ENCODE measurements at regions not wholly inside any gene's neighbourhood (a gene's known extent, or its start where the extent isn't known, plus 50 kb on each side); places are given as distances from the start of the nearest gene placed in this dataset.

- H3K4me2 ChIP-seq (ENCODE audit: insufficient read depth, insufficient read length, low read length), result no peak overlapping the region
- no peaks in the 10 kb centered on the region for H3K79me2 ChIP-seq (ENCODE audit: insufficient read depth, low read length)
- no peak overlapping the region for H2BK20ac ChIP-seq (ENCODE audit: low read depth, low read length, poor library complexity, severe bottlenecking)
- Mint-ChIP-seq H3K36me3 (ENCODE audit: insufficient read depth in 1 of 3, low read depth in 3 of 3) (no peaks in the 10 kb centered on the region), H3K27me3 (ENCODE audit: low read depth) (no peaks in the 10 kb centered on the region; the same call in none of the 2 replicates), H3K4me1 (no peaks in the 10 kb centered on the region), H3K27ac (no peak overlapping the region), H3K9me3 (no peaks in the 10 kb centered on the region), H3K4me3 (no peak overlapping the region)
- H3K27me3 ChIP-seq (ENCODE audit: insufficient read depth, low read length), result no peaks in the 10 kb centered on the region
- H3K27ac ChIP-seq (ENCODE audit: insufficient read length, low read depth, low read length), result no peak overlapping the region
- H4K20me1 ChIP-seq (ENCODE audit: control insufficient read depth, insufficient read depth, insufficient read length), result no peaks in the 10 kb centered on the region
- H3K4me1 ChIP-seq (ENCODE audit: insufficient read depth, low read length), result no peaks in the 10 kb centered on the region
- no peak for TF ChIP-seq CTCF (conservative IDR thresholded peaks at IDR 0.05)
- no peak overlapping the region for H4K91ac ChIP-seq (ENCODE audit: insufficient read length, low read depth, low read length)
- no peak overlapping the region for H3K56ac ChIP-seq (ENCODE audit: insufficient read length, low read depth, low read length)
- H3K23ac ChIP-seq (ENCODE audit: insufficient read length, low read depth, low read length), result no peak overlapping the region
- no peak overlapping the region for H3K14ac ChIP-seq (ENCODE audit: insufficient read depth, low read length)
- H2BK12ac ChIP-seq (ENCODE audit: insufficient read length, low read depth, low read length), result no peak overlapping the region
- H3K79me1 ChIP-seq (ENCODE audit: insufficient read depth, low read depth, low read length, poor library complexity, severe bottlenecking), result no peaks in the 10 kb centered on the region
- no peaks in the 10 kb centered on the region for H3K23me2 ChIP-seq (ENCODE audit: insufficient read length, low read depth, low read length, poor library complexity, severe bottlenecking)
- no peak overlapping the region for H4K5ac ChIP-seq (ENCODE audit: insufficient read length, low read depth, low read length)
- no peak overlapping the region for H3K18ac ChIP-seq (ENCODE audit: insufficient read length, low read depth, low read length)
- no peak overlapping the region for H2BK5ac ChIP-seq (ENCODE audit: insufficient read length, low read length)
- H2AFZ ChIP-seq (ENCODE audit: low read length), result no peak overlapping the region
- H2BK120ac ChIP-seq (ENCODE audit: low read depth, low read length, poor library complexity, severe bottlenecking), result no peak overlapping the region
- H4K8ac ChIP-seq (replicated peaks; ENCODE audit: insufficient read length, low read depth, low read length), result no peak overlapping the region
- H2AK5ac ChIP-seq (ENCODE audit: insufficient read length, low read length), result no peak overlapping the region
- no peak overlapping the region for H3K9ac ChIP-seq (ENCODE audit: extremely low read depth, insufficient read length, low read length)
- H3K4ac ChIP-seq (ENCODE audit: low read depth, low read length), result no peak overlapping the region
- H3T11ph ChIP-seq (ENCODE audit: low read length), result no peak overlapping the region
- DNase-seq, result no peak
- no peaks in the 10 kb centered on the region for H3K9me3 ChIP-seq (ENCODE audit: control insufficient read depth, low read depth, low read length)
- no peak overlapping the region for H2BK15ac ChIP-seq (ENCODE audit: low read depth, low read length)
Measured at GRCh38 chr11:80435345-80435744, 994.5 kb upstream of the TENM4 start.

Data from H9 (cell line).